Right lung (tissue), 2 donors: ENCODE measurements at regions not wholly inside any gene's neighbourhood (a gene's known extent, or its start where the extent isn't known, plus 50 kb on each side); places are given as distances from the start of the nearest gene placed in this dataset.
A peak's percentile ranks its signal among the peaks of the same experiment; 100 is the strongest.

Experiments used
- DNase-seq, 2 donors: peaks; one replicate each; pipeline ENCODE4 v3.0.0-alpha.2; 2013

- DNase-seq, result no peak
Measured at GRCh38 chr15:92304223-92304975, 89.3 kb upstream of the ST8SIA2 start.

- DNase-seq, result no peak
Measured at GRCh38 chr15:92305343-92305742, 88.3 kb upstream of the ST8SIA2 start.

GRCh38 chr15:92306663-92307062 is 87.0 kb upstream of the ST8SIA2 start:
- DNase-seq, result no peak

DNA sequence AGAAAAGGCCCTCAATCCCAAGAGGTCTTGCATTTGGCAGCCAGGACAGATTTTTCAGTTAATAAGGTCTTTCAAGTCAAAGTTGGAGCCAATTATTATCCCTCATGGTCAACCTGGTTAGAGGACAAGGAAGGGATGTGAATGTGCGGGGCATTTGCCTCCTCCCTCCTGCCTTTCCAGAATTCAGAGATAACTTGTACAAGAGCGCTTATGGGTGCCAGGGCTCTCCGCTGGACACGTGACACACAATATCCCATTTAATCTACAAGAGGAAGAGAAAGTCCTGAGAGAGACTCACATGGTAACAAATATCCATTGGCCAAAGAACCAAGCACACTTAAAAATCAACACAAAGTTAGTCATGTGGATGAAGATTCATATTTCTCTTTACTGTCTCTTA is 78.5 kb upstream of the ST8SIA2 start:
- DNase-seq, result no peak

- no peak for DNase-seq
Measured at GRCh38 chr15:92315595-92316211, 78.0 kb upstream of the ST8SIA2 start.

DNA sequence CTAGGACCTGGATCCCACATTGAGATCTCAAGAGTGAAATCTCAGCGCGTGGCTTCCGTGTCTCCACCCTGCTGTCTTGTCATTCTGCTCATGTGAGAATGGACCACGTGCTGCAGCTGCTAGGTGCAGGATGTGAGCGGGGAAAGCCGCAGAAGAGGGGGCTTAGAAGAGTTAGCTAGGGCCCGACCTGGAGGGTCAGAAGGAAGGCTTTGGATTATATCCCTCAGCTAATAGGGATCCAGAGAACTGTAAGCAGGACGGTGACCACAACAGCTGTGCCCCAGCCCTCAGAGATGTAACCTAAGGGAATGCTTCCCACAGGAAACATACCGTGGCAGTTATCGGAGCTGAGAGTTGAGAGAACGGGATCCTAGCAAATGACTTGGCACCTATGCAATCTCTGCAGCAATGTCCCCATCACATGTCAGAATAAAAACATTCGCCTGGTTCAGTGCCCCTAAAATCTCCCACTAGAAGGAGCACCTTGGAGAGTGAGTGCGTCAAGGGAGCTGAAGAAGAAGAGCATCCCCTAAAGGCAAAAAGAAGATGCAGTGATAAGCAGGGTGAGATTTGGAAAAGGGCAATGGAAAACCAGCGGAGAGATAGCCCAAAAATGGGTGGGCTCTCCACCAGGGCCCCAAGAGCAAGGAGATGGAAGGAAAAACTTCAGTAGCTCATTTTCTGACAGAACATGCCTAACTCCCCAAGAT is 76.9 kb upstream of the ST8SIA2 start:
- DNase-seq, result no peak

- no peak for DNase-seq
Measured at GRCh38 chr15:92320012-92320699, 73.5 kb upstream of the ST8SIA2 start.

DNA sequence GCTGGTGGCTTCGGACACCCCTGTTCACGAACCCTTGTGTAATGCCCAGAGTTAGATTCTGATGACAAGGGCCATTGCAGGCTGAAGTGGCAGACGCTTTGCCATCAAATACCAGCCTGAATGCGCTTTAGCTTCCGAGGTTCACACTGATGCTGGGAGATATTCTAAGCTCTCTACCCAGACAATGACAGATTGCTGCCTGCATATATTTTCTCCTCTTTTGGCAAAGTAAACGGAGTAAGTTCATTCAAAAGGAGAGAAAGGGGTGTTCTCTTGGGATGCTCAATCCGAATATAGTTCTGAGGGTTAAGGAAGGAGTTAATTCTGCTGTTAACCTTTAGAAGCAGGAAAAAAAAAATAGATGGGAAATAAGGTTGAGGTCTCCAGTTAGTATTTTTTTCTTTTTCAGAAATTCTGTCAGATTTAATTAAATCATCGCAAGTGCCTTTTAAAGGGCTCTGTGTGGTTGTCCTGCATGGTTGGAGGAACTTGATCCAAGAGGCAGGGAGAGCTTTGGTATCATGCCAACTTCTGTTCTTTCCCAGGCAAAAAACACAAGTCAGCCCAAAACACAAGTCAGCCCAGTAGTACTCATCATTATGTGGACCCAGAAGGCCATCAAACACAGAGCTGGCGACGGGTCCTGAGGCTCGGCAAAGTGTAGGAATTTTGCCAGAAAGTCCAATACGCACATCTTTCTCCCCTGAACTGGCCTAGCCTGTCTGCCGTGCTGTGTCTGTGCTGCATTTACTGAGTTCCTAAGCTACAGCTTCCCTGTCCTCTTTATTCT is 70.9 kb upstream of the ST8SIA2 start:
- peak; percentile 31 to 41 for DNase-seq

DNA sequence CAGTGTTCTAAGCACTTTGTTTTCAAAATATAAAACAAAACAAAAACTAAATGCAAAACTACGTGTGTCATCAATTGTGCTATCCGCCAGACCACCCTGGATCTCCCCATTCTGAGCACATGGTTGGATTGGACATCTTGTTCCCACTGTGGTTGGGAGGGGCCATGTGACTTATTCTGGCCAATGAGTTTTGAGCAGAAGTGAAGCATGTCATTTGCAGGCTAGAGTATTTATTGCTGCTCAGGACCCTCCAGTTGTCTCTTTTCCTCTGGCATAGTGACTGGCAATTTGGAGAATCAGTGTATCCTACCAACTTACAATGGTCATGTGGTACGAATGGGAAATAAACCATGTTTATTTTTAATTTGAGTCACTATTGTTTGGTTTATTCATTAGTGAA is 70.2 kb upstream of the ST8SIA2 start:
- DNase-seq, result peak; percentile 31 to 46

DNA sequence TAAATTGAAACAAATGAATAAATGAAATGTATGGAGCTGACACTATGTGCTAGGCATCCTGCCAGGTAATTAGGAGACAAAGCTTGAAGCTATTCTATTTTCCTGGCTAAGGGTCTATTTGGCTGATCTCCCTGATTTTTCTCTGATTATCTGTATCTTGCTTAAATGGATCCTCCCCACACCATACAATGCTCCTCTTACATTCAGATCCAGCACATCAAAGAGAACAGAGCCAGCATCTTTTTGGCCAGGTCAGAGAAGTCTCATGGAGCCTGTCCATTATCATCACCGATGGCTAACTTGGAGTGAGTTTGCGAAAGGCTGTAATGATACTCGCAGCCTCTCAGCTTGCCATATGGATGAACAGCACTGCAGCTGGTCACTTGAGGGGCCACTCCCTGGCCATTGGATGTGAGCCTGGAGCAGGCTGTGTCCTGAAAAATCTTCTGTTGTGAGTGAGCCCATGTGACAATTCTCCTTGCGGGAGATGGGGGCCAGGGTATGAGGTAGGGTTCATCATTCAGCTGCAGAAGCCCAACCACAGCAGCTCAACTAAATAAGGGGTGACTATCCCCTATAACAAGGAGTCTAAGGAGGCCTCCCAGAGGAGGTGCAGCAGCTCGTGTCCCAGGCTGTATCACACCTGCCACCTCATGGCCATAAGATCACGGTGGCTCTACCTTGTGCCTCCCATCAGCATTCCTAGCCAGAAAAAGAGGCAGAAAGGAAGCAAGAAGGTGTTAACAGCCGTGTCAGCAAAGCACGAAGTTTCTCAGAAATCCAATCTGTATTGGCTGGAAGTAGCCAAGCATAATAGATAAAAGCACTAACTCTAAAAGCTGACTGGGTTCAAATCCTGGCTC is 69.3 kb upstream of the ST8SIA2 start:
- DNase-seq, result peak; percentile 71 to 76

GRCh38 chr15:92326236-92326635 is 67.4 kb upstream of the ST8SIA2 start:
- no peak for DNase-seq

DNA sequence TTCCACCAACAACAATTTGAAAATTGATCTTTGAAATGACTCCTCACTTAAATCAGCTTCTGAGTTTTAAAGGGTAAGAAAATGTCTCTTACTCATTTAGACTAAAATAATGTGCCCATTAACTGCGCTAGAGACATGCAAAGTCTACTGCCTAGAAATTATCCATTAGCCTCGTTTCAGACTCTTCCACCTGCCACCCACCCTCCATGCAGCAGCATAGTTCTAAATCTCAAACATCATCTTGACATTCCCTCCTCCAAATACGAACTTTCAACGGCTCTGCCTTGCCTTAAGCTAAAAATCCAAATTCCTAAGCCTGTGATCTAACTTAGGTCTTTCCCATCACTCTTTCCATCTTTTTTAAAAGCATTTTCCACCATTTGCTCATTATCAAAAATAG is 66.6 kb upstream of the ST8SIA2 start:
- DNase-seq, result no peak

DNA sequence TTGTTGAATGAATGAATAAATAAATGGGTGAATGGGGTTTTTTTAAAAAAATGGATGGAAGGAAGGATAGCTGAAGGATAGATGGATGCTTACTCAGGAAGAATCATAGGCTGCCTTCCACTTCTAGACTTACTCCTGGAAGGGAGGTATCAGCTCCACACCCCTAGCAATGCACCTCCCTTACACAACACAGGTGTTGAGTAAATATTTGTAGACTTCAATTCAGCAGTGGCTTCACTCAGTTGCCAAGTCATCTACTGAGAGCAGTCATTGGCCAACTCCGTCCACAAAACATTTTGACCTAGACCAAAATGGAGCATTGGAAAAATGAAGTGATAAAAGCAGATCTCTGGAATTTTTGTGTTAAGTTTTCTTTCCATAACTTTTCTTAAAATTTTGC is 65.5 kb upstream of the ST8SIA2 start:
- no peak for DNase-seq

DNA sequence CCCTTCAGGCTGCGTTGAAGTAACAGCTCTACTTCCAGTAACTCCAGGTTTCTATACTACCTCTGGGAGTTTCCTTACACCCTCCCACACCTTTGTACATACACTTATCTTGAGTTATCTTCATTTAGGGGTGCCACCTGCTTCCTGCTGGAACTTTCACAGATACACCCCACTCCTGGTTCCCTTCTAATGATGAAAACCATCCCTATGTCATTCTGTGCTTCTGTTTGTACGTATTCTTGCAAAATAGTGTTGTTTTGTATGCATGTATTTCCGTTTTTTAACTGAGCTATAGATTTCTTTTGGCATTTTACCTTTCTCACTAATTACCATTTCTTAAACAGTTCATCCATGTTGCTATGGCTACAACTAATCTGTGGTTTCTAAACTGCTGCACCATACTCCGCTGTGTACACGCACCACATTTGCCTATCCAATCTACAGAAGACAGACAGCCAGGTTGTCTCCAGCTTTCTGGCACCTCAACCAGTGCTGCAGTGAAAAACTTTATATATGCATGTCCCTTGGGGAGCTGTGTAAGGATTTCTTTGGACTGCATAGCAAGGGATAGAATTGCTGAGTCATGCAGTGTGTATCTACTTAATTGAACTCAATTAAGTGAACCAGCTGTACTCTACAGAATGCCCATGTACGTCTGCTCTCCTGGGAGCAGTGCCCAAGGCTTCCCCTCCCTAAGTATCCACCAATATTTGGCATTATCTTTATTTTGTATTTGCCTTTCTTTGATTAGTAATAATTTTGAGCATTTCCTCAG is 61.4 kb upstream of the ST8SIA2 start:
- no peak for DNase-seq

DNA sequence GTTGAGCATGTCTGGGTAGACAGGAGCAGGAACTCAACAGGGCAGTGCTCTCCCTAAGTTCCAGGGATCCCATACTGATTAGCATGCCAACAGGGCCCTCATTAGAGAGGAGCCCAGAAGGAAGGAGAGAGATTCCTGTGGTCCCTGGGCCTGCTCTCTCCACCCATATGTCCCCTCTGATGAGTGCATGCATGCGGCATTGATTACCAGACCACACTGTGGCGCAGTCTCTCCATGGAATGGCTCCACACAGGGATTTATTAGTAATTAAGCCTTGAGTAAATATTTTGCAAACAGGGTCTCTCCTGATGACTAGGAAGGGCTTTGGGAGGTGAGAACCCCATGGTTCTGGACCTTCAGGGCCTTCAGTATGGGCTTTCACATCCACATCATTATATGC is 60.0 kb upstream of the ST8SIA2 start:
- no peak for DNase-seq

DNA sequence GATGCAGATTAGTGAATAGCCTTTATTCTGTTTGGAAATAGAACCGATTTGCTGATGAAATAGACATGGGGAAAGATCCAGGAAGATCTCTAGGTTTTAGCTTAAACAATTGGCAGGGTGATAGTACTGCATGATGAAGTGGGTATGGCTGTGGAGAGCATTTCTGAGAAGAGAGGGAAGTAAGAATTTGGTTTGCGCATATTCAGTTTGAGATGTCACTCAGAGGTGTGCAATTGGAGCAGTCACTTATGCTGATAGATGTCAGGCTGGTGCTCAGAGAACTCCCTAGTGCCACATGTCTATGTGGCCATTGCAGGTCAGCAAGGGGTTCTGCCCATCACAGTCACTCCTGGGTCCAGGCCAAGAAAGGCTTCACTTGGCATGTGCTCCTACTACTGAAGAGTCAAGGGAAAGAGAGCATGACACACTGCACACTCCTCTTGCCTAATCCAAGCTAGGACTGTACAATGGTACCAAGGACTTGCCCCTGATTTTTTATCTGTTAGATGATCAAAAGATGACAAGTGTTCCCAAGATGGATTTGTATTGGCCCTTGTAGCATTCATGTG is 57.2 kb upstream of the ST8SIA2 start:
- DNase-seq, result no peak

GRCh38 chr15:92339361-92339760 is 54.3 kb upstream of the ST8SIA2 start:
- no peak for DNase-seq
